NCI-H446 (cell line): ENCODE measurements at regions not wholly inside any gene's neighbourhood (a gene's known extent, or its start where the extent isn't known, plus 50 kb on each side); places are given as distances from the start of the nearest gene placed in this dataset.
"Not testable (repeated sequence)": the region's sequence is repeated elsewhere in the genome, so short reads cannot be mapped to it uniquely, and the experiment has no call there.

ENCODE experiments used
- DNase-seq, 2 experiments: peaks; one replicate each; lab custom pipeline; 2025; lab: John Stamatoyannopoulos, UW

GRCh38 chr19:32038021-32038920 lies 307.1 kb upstream of the ZNF507 start:
- DNase-seq: no peak

- DNase-seq: no peak
Observed at GRCh38 chr19:32038961-32039360, 306.4 kb upstream of the ZNF507 start.

- no peak for DNase-seq
Observed at GRCh38 chr19:32039440-32039839, 306.0 kb upstream of the ZNF507 start.

GRCh38 chr19:32040236-32040635 lies 305.2 kb upstream of the ZNF507 start:
- DNase-seq: no peak

- DNase-seq: peak in 1 of 2 experiments; percentile 39
Observed at GRCh38 chr19:32041681-32042292, 303.6 kb upstream of the ZNF507 start.

GRCh38 chr19:32047788-32048187 lies 297.6 kb upstream of the ZNF507 start:
- DNase-seq: no peak

- no peak for DNase-seq
Observed at GRCh38 chr19:32053376-32053775, 292.0 kb upstream of the ZNF507 start.

GRCh38 chr19:32053861-32054260 lies 291.5 kb upstream of the ZNF507 start:
- DNase-seq: no peak

- DNase-seq: no peak
Observed at GRCh38 chr19:32058131-32058530, 287.3 kb upstream of the ZNF507 start.

GRCh38 chr19:32061315-32061714 lies 284.1 kb upstream of the ZNF507 start:
- no peak for DNase-seq

GRCh38 chr19:32063601-32064000 lies 281.8 kb upstream of the ZNF507 start:
- DNase-seq: no peak

- no peak for DNase-seq
Observed at GRCh38 chr19:32066056-32066455, 279.4 kb upstream of the ZNF507 start.

- DNase-seq: no peak
Observed at GRCh38 chr19:32067685-32068084, 277.7 kb upstream of the ZNF507 start.

GRCh38 chr19:32068793-32069192 lies 276.6 kb upstream of the ZNF507 start:
- no peak for DNase-seq

- no peak for DNase-seq
Observed at GRCh38 chr19:32070101-32070500, 275.3 kb upstream of the ZNF507 start.

GRCh38 chr19:32082028-32082427 lies 263.4 kb upstream of the ZNF507 start:
- no peak for DNase-seq

- DNase-seq: not testable (repeated sequence)
Observed at GRCh38 chr19:32084756-32085363, 260.6 kb upstream of the ZNF507 start.

GRCh38 chr19:32091241-32091640 lies 254.2 kb upstream of the ZNF507 start:
- DNase-seq: no peak

- no peak for DNase-seq
Observed at GRCh38 chr19:32097011-32097410, 248.4 kb upstream of the ZNF507 start.

GRCh38 chr19:32097620-32098019 lies 247.8 kb upstream of the ZNF507 start:
- no peak for DNase-seq

GRCh38 chr19:32098968-32099367 lies 246.4 kb upstream of the ZNF507 start:
- no peak for DNase-seq

- no peak for DNase-seq
Observed at GRCh38 chr19:32101206-32101605, 244.2 kb upstream of the ZNF507 start.

- DNase-seq: no peak
Observed at GRCh38 chr19:32103541-32103940, 241.9 kb upstream of the ZNF507 start.
